ENCODE measurements at regions not wholly inside any gene's neighbourhood (a gene's known extent, or its start where the extent isn't known, plus 50 kb on each side); places are given as distances from the start of the nearest gene placed in this dataset.

DNA sequence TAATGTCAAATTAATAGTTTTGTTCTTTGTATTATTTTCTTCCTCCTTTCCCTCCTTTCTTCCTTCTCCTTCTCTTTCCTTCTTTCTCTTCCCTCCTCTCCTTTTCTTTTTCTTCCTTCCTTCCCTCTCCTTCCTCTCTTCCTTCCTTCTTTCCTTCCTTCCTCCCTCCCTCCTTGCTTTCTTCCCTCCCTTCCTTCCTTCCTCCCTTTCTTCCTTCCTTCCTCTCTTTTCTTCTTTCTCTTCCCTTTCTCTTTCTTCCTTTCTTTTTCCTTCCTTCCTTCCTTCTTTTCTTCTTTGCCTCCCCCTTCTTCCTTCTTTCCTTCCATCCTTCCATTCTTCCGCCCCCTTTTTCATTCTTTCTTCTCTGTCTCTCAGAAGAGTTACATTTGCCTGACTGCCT, 518.2 kb upstream of the ID4 start:
- Histone ChIP-seq H3K4ac (ENCODE audit: low read depth, low read length) (no peak overlapping the region), H2AK9ac (replicated peaks; ENCODE audit: low read depth, low read length, poor library complexity) (no peak overlapping the region), H2BK120ac (ENCODE audit: low read depth, low read length) (no peak overlapping the region), H2BK5ac (ENCODE audit: low read depth, low read length, poor library complexity, severe bottlenecking) (no peak overlapping the region), H4K8ac (ENCODE audit: low read depth in 2 of 2, low read length in 2 of 2) (no peak overlapping the region), H3K4me1 (ENCODE audit: control insufficient read depth, insufficient read depth, low read length) (no peaks in the 10 kb centered on the region), H3K4me2 (ENCODE audit: low read depth, low read length) (no peak overlapping the region), H2AK5ac (ENCODE audit: low read depth, low read length) (no peak overlapping the region), H3K9me1 (ENCODE audit: insufficient read depth, low read length) (no peaks in the 10 kb centered on the region), H4K5ac (ENCODE audit: low read depth, low read length) (no peak overlapping the region), H2BK15ac (ENCODE audit: low read depth, low read length) (no peak overlapping the region), H3K79me1 (ENCODE audit: low read depth in 1 of 2, low read length in 2 of 2) (no peaks in the 10 kb centered on the region), H2BK20ac (ENCODE audit: low read depth, low read length) (no peak overlapping the region), H4K20me1 (ENCODE audit: insufficient read depth, low read length) (no peaks in the 10 kb centered on the region), H3K23ac (ENCODE audit: low read depth, low read length) (no peak overlapping the region), H3K9me3 (ENCODE audit: control insufficient read depth, insufficient read depth, low read length) (peaks cover 8% of the 10 kb centered on the region), H3K4me3 (ENCODE audit: insufficient read depth, low read depth, low read length) (no peak overlapping the region), H3K9ac (ENCODE audit: low read depth, low read length) (no peak overlapping the region), H4K91ac (ENCODE audit: insufficient read depth, low read depth, low read length) (no peak overlapping the region), H3K36me3 (ENCODE audit: control insufficient read depth, insufficient read depth, low read length) (no peaks in the 10 kb centered on the region), H3K14ac (replicated peaks; ENCODE audit: low read depth, low read length) (no peak overlapping the region), H3K18ac (ENCODE audit: low read depth, low read length) (no peak overlapping the region), H3K27ac (ENCODE audit: insufficient read depth, low read length) (no peak overlapping the region), H3K56ac (ENCODE audit: extremely low read depth, insufficient read depth, low read length) (no peak overlapping the region), H3K27me3 (ENCODE audit: control insufficient read depth, insufficient read depth, low read length) (no peaks in the 10 kb centered on the region), H2AFZ (replicated peaks; ENCODE audit: low read length, poor library complexity) (no peak overlapping the region)
- in situ Hi-C loops (cut with MboI; ENCODE audit: low sequenced_read_pairs) (no loop called here), intact Hi-C loops (cut with micrococcal nuclease) (no loop called here), dilution Hi-C loops (cut with HindIII; ENCODE audit: low sequenced_read_pairs, unreplicated experiment) (no loop called here)
- TF ChIP-seq CHD1 (IDR thresholded peaks at IDR 0.05; ENCODE audit: low read depth, low read length): no peak
- no peak for TF ChIP-seq CEBPB (IDR thresholded peaks at IDR 0.05; ENCODE audit: low read depth, low read length)
- TF ChIP-seq NFE2L2 (IDR thresholded peaks at IDR 0.05; ENCODE audit: low read depth, low read length): no peak
- no peak for TF ChIP-seq SMC3 (IDR thresholded peaks at IDR 0.05; ENCODE audit: low read depth, low read length)
- TF ChIP-seq RAD21 (IDR thresholded peaks at IDR 0.05; ENCODE audit: low read length): no peak
- no peak for TF ChIP-seq RCOR1 (IDR thresholded peaks at IDR 0.05; ENCODE audit: insufficient replicate concordance, low read length)
- DNase-seq (no peak), ATAC-seq (ENCODE audit: low read depth) (no peak)
- ChIA-PET CTCF (no interaction called here), POLR2A (ENCODE audit: unreplicated experiment) (no interaction called here)
- no TSS peak for BruUV-seq (replicated peaks)
- 80% methylated on average over 1 of the region's 1 CpG; no CpG with 5 or more reads in 1 of the 2 experiments for WGBS, 2 experiments (ENCODE audit: extremely low coverage in 2 of 2, insufficient read length in 1 of 2)

Measured in IMR-90 (cell line).